SU-DHL-6 (cell line): ENCODE measurements at regions not wholly inside any gene's neighbourhood (a gene's known extent, or its start where the extent isn't known, plus 50 kb on each side); places are given as distances from the start of the nearest gene placed in this dataset.

ENCODE experiments used
- CTCF ChIP-seq: fragments of 200-600 bp; sonication (generic); IDR thresholded peaks from one replicate; pipeline ENCODE4 v1.5.1; 2017; ENCODE audit warnings: antibody characterized with exemption, mild to moderate bottlenecking, low read length, moderate library complexity; ENCODE audit not compliant: insufficient read depth, poor library complexity, severe bottlenecking
- EZH2phosphoT487 ChIP-seq: fragments of 200-600 bp; sonication (generic), shearing (Covaris generic); conservative IDR thresholded peaks from 2 replicates; pipeline ENCODE4 v1.6.1; 2018; ENCODE audit warnings: mild to moderate bottlenecking, antibody characterized with exemption, low read length, moderate library complexity, mixed read lengths

GRCh38 chr6:113148566-113148965 lies 708.6 kb upstream of the MARCKS start:
- TF ChIP-seq CTCF, result no peak
- no peak for TF ChIP-seq EZH2phosphoT487
